ENCODE measurements at regions not wholly inside any gene's neighbourhood (a gene's known extent, or its start where the extent isn't known, plus 50 kb on each side); places are given as distances from the start of the nearest gene placed in this dataset.
"Not testable (repeated sequence)": the region's sequence is repeated elsewhere in the genome, so short reads cannot be mapped to it uniquely, and the experiment has no call there.

- Histone ChIP-seq H3K4me1 (ENCODE audit: low read depth) (no peaks in the 10 kb centered on the region), H3K4me3 (no peak overlapping the region), H3K36me3 (ENCODE audit: low read depth) (no peaks in the 10 kb centered on the region), H3K9me3 (no peaks in the 10 kb centered on the region)
- no peak for ATAC-seq
- intact Hi-C loops (cut with DNase I, micrococcal nuclease), result no loop called here
- TF ChIP-seq CTCF (IDR thresholded peaks at IDR 0.05), result no peak
- no peak for DNase-seq
Observed at GRCh38 chr4:59712470-59712869, 1487.7 kb upstream of the ADGRL3 start.

GRCh38 chr4:59724286-59724685 lies 1475.8 kb upstream of the ADGRL3 start:
- H3K4me3 ChIP-seq; H3K9me3 ChIP-seq; ATAC-seq; H3K36me3 ChIP-seq (ENCODE audit: low read depth); DNase-seq; H3K4me1 ChIP-seq (ENCODE audit: low read depth); intact Hi-C loops (cut with DNase I, micrococcal nuclease): not testable (repeated sequence)

- Histone ChIP-seq H3K36me3 (ENCODE audit: low read depth) (no peaks in the 10 kb centered on the region), H3K4me3 (no peak overlapping the region), H3K4me1 (ENCODE audit: low read depth) (no peaks in the 10 kb centered on the region), H3K9me3 (peaks cover 3% of the 10 kb centered on the region)
- DNase-seq (no peak), ATAC-seq (no peak)
- intact Hi-C loops (cut with DNase I, micrococcal nuclease), result no loop called here
- TF ChIP-seq CTCF (IDR thresholded peaks at IDR 0.05), result no peak
Observed at GRCh38 chr4:59727745-59728144, 1472.4 kb upstream of the ADGRL3 start.

GRCh38 chr4:59728496-59728895 lies 1471.6 kb upstream of the ADGRL3 start:
- no peaks in the 10 kb centered on the region for H3K36me3 ChIP-seq (ENCODE audit: low read depth)
- DNase-seq (no peak), ATAC-seq (no peak)
- intact Hi-C loops (cut with DNase I, micrococcal nuclease), result no loop called here
- no peaks in the 10 kb centered on the region for H3K4me1 ChIP-seq (ENCODE audit: low read depth)
- peaks cover 3% of the 10 kb centered on the region for H3K9me3 ChIP-seq
- H3K4me3 ChIP-seq, result no peak overlapping the region
- no peak for TF ChIP-seq CTCF (IDR thresholded peaks at IDR 0.05)

GRCh38 chr4:59729321-59729720 lies 1470.8 kb upstream of the ADGRL3 start:
- DNase-seq, result no peak
- Histone ChIP-seq H3K4me3 (no peak overlapping the region), H3K4me1 (ENCODE audit: low read depth) (no peaks in the 10 kb centered on the region), H3K36me3 (ENCODE audit: low read depth) (no peaks in the 10 kb centered on the region), H3K9me3 (peaks cover 3% of the 10 kb centered on the region)
- intact Hi-C loops (cut with DNase I, micrococcal nuclease), result no loop called here
- no peak for ATAC-seq
- TF ChIP-seq CTCF (IDR thresholded peaks at IDR 0.05), result no peak

- H3K9me3 ChIP-seq, result no peaks in the 10 kb centered on the region
- DNase-seq (no peak), ATAC-seq (no peak)
- no peak overlapping the region for H3K4me3 ChIP-seq
- no peaks in the 10 kb centered on the region for H3K4me1 ChIP-seq (ENCODE audit: low read depth)
- H3K36me3 ChIP-seq (ENCODE audit: low read depth), result no peaks in the 10 kb centered on the region
- intact Hi-C loops (cut with DNase I, micrococcal nuclease), result no loop called here
- TF ChIP-seq CTCF (IDR thresholded peaks at IDR 0.05), result no peak
Observed at GRCh38 chr4:59748433-59748832, 1451.7 kb upstream of the ADGRL3 start.
